ENCODE measurements at regions not wholly inside any gene's neighbourhood (a gene's known extent, or its start where the extent isn't known, plus 50 kb on each side); places are given as distances from the start of the nearest gene placed in this dataset.

DNA sequence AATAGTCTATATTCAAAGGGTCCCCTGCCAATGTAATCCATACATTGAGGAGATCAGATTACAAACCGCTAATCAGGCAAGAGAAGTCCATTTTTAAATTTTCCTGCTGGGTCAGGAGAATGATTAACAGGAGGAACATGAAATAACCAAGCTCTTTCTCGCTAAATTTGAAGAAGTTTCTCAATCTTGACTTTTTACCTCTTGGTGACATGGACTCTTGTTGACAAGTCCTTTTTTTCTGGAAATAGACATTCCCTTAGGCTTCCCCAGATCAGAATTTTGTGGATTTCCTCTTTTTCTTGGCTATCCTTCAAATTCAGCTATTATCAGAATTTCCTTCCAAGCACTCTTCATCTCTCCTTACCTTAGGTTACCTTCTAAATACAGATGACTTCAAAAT lies 153.0 kb upstream of the LRATD1 start:
- no peak for DNase-seq
- Mint-ChIP-seq H3K36me3 (ENCODE audit: low read depth) (no peaks in the 10 kb centered on the region), H3K27me3 (ENCODE audit: insufficient read depth) (no peaks in the 10 kb centered on the region), H3K4me1 (ENCODE audit: low read depth) (peaks cover 2% of the 10 kb centered on the region; the same call in 1 of the 2 replicates), H3K9me3 (no peaks in the 10 kb centered on the region), H3K27ac (no peak overlapping the region), H3K4me3 (no peak overlapping the region)
- TF ChIP-seq, protein P1, sequence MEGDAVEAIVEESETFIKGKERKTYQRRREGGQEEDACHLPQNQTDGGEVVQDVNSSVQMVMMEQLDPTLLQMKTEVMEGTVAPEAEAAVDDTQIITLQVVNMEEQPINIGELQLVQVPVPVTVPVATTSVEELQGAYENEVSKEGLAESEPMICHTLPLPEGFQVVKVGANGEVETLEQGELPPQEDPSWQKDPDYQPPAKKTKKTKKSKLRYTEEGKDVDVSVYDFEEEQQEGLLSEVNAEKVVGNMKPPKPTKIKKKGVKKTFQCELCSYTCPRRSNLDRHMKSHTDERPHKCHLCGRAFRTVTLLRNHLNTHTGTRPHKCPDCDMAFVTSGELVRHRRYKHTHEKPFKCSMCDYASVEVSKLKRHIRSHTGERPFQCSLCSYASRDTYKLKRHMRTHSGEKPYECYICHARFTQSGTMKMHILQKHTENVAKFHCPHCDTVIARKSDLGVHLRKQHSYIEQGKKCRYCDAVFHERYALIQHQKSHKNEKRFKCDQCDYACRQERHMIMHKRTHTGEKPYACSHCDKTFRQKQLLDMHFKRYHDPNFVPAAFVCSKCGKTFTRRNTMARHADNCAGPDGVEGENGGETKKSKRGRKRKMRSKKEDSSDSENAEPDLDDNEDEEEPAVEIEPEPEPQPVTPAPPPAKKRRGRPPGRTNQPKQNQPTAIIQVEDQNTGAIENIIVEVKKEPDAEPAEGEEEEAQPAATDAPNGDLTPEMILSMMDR (IDR thresholded peaks at IDR 0.05), result no peak

DNA sequence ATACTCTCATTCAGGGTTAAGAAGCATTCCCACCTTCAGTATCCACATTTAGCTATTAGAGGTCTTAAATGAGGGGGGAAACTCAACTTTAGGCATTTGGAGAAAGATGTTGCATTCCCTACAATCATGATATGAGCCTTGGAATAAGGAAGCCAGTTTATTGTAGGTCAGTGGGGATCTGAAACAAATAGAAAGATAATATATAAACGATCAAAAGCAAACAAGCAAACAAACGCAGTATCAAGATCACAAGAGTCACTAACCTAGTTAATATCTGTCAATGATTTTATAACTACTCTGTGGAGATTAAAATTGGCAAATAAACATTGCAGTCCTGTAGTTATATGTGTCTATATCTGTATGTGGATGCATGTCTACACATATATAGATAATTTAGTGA lies 152.4 kb upstream of the LRATD1 start:
- no peak overlapping the region for H3K27ac Mint-ChIP-seq
- H3K36me3 Mint-ChIP-seq (ENCODE audit: low read depth), result no peaks in the 10 kb centered on the region
- TF ChIP-seq, protein P1 (IDR thresholded peaks at IDR 0.05), result no peak
- H3K4me3 Mint-ChIP-seq, result no peak overlapping the region
- no peaks in the 10 kb centered on the region for H3K9me3 Mint-ChIP-seq
- no peaks in the 10 kb centered on the region for H3K27me3 Mint-ChIP-seq (ENCODE audit: insufficient read depth)
- no peaks in the 10 kb centered on the region; the same call in 1 of the 2 replicates for H3K4me1 Mint-ChIP-seq (ENCODE audit: low read depth)
- DNase-seq, result no peak

DNA sequence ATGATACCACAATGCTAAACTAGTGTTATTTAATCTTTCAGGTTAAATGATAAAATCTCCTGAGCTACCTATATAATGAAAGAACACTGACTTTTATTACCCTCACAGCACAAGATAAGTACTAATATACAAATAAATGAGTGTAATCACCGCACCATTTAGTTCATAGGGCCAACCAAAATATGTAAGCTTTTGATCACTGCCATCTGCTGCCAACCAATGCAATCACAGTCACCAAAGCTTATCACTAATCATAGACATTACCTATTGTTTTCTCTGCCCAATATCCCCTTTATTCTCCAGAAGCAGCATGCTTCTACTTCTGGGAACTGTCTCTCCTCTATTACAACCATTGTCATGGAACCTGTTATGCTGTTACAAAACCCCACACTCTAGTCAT lies 151.6 kb upstream of the LRATD1 start:
- H3K36me3 Mint-ChIP-seq (ENCODE audit: low read depth), result no peaks in the 10 kb centered on the region

DNA sequence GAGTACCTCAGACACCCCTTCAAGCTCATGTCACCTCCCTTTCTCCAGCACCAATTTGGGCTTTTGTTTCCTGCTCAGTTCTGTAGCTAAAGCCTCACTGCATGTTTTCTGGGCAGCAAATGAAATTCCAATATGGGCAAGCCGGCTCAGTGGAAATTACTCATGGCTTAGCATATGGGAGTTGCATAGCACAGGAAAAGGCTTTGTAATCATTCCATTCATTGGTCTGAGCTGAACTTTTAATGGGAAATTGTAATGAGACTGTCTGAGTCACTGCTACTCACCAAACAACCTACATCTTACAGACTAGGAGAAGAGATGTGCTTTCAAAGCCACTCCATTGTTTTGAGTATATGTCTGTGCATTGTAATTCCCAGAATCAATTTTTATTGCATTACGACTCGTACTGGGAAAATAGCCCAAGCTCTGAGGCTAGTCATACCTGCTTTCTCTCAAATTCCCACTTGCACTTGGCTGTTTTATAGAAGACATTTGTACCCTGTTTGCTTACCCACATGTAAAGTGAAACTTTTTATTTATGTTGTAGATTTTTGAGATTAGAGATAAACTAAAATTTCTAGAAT lies 139.5 kb upstream of the LRATD1 start:
- H3K9me3 Mint-ChIP-seq, result no peaks in the 10 kb centered on the region
- peak; percentile 94 for DNase-seq
- no peaks in the 10 kb centered on the region for H3K36me3 Mint-ChIP-seq (ENCODE audit: low read depth)
- TF ChIP-seq, protein P1 (IDR thresholded peaks at IDR 0.05), result no peak
- H3K4me3 Mint-ChIP-seq, result peak overlapping the region; percentile 70
- H3K27me3 Mint-ChIP-seq (ENCODE audit: insufficient read depth), result no peaks in the 10 kb centered on the region
- H3K4me1 Mint-ChIP-seq (ENCODE audit: low read depth), result peaks cover 40% of the 10 kb centered on the region
- H3K27ac Mint-ChIP-seq, result peak overlapping the region; percentile 81

More for the DNA sequence above, 151.6 kb upstream of the LRATD1 start:
- Mint-ChIP-seq H3K27ac (no peak overlapping the region), H3K9me3 (no peaks in the 10 kb centered on the region), H3K4me3 (no peak overlapping the region), H3K27me3 (ENCODE audit: insufficient read depth) (no peaks in the 10 kb centered on the region), H3K4me1 (ENCODE audit: low read depth) (no peaks in the 10 kb centered on the region; the same call in 1 of the 2 replicates)
- no peak for DNase-seq
- TF ChIP-seq, protein P1 (IDR thresholded peaks at IDR 0.05), result no peak

DNA sequence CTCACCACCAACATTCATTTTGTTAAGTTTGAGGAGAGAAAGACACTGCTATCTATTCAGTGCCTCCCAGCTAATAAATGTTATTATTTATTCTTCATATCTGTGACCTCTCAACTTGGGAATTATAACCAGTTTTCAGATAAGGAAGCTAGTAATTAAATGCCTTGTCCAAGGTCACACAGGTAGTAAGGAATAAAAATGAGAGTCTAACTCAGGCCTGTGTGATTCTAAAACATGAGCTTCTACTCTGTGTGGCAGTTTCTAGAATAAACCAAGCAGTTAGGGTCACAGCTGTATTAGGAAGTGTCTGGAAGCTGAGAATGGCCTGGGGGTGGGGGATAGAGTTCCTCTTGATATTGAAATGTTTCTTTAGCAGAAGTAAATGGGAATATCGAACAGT lies 137.8 kb upstream of the LRATD1 start:
- TF ChIP-seq, protein P1 (IDR thresholded peaks at IDR 0.05), result no peak

More for the DNA sequence above, 137.8 kb upstream of the LRATD1 start:
- H3K4me1 Mint-ChIP-seq (ENCODE audit: low read depth), result peaks cover 40% of the 10 kb centered on the region
- no peaks in the 10 kb centered on the region for H3K36me3 Mint-ChIP-seq (ENCODE audit: low read depth)
- H3K4me3 Mint-ChIP-seq, result no peak overlapping the region
- H3K9me3 Mint-ChIP-seq, result no peaks in the 10 kb centered on the region
- no peak overlapping the region for H3K27ac Mint-ChIP-seq
- no peak for DNase-seq
- H3K27me3 Mint-ChIP-seq (ENCODE audit: insufficient read depth), result peaks cover 2% of the 10 kb centered on the region; the same call in 1 of the 2 replicates
